ENCODE measurements at regions not wholly inside any gene's neighbourhood (a gene's known extent, or its start where the extent isn't known, plus 50 kb on each side); places are given as distances from the start of the nearest gene placed in this dataset.

- H3K4me1 ChIP-seq: peaks cover 76% of the 10 kb centered on the region
- TF ChIP-seq Cebpa-rat (IDR thresholded peaks at IDR 0.05): no peak
- no peak overlapping the region for H3K9ac ChIP-seq
- H3K9me3 ChIP-seq: no peaks in the 10 kb centered on the region
- no peaks in the 10 kb centered on the region for H4K20me1 ChIP-seq
- no peak overlapping the region for H3K27ac ChIP-seq
- no peak overlapping the region for H3K4me3 ChIP-seq
- H3K4me2 ChIP-seq: peak overlapping the region; percentile 67
- no peaks in the 10 kb centered on the region for H3K36me3 ChIP-seq
- no peaks in the 10 kb centered on the region for H3K27me3 ChIP-seq
Measured at GRCh38 chr1:234881893-234882771, 246.5 kb downstream of the TOMM20 start.

- no peak for TF ChIP-seq Cebpa-rat (IDR thresholded peaks at IDR 0.05)
- H4K20me1 ChIP-seq: no peaks in the 10 kb centered on the region
- H3K4me1 ChIP-seq: peaks cover 76% of the 10 kb centered on the region
- no peak overlapping the region for H3K4me3 ChIP-seq
- peak overlapping the region; percentile 67 for H3K4me2 ChIP-seq
- H3K27ac ChIP-seq: peak overlapping the region; percentile 71
- H3K36me3 ChIP-seq: no peaks in the 10 kb centered on the region
- H3K27me3 ChIP-seq: no peaks in the 10 kb centered on the region
- H3K9ac ChIP-seq: no peak overlapping the region
- H3K9me3 ChIP-seq: no peaks in the 10 kb centered on the region
Measured at GRCh38 chr1:234879147-234880080, 249.2 kb downstream of the TOMM20 start.

- Histone ChIP-seq H4K20me1 (no peaks in the 10 kb centered on the region), H3K9ac (no peak overlapping the region), H3K36me3 (no peaks in the 10 kb centered on the region), H3K9me3 (no peaks in the 10 kb centered on the region), H3K27ac (peak overlapping the region; percentile 18; the same call in 1 of the 2 replicates), H3K27me3 (no peaks in the 10 kb centered on the region), H3K4me1 (peaks cover 78% of the 10 kb centered on the region), H3K4me3 (no peak overlapping the region), H3K4me2 (no peak overlapping the region)
- TF ChIP-seq Cebpa-rat (IDR thresholded peaks at IDR 0.05): no peak
Measured at GRCh38 chr1:234878288-234878687, 250.3 kb downstream of the TOMM20 start.

GRCh38 chr1:234877761-234878160 is 250.9 kb downstream of the TOMM20 start:
- Histone ChIP-seq H4K20me1 (no peaks in the 10 kb centered on the region), H3K9ac (no peak overlapping the region), H3K4me3 (no peak overlapping the region), H3K27me3 (no peaks in the 10 kb centered on the region), H3K27ac (no peak overlapping the region), H3K4me1 (peaks cover 79% of the 10 kb centered on the region), H3K9me3 (no peaks in the 10 kb centered on the region), H3K36me3 (no peaks in the 10 kb centered on the region), H3K4me2 (no peak overlapping the region)
- TF ChIP-seq Cebpa-rat (IDR thresholded peaks at IDR 0.05): no peak

- Histone ChIP-seq H3K27ac (peak overlapping the region; percentile 64), H3K4me3 (no peak overlapping the region), H3K9me3 (no peaks in the 10 kb centered on the region), H3K4me2 (peak overlapping the region; percentile 76), H4K20me1 (no peaks in the 10 kb centered on the region), H3K27me3 (no peaks in the 10 kb centered on the region), H3K4me1 (peaks cover 81% of the 10 kb centered on the region), H3K9ac (peak overlapping the region; percentile 30; the same call in 1 of the 2 replicates), H3K36me3 (no peaks in the 10 kb centered on the region)
- TF ChIP-seq Cebpa-rat (IDR thresholded peaks at IDR 0.05): peak; percentile 75
Measured at GRCh38 chr1:234875953-234876855, 252.4 kb downstream of the TOMM20 start.

GRCh38 chr1:234875328-234875952 is 253.2 kb downstream of the TOMM20 start:
- Histone ChIP-seq H4K20me1 (no peaks in the 10 kb centered on the region), H3K4me1 (peaks cover 81% of the 10 kb centered on the region), H3K36me3 (no peaks in the 10 kb centered on the region), H3K4me2 (peak overlapping the region; percentile 76), H3K27ac (peak overlapping the region; percentile 64), H3K27me3 (no peaks in the 10 kb centered on the region), H3K9ac (peak overlapping the region; percentile 30; the same call in 1 of the 2 replicates), H3K4me3 (no peak overlapping the region), H3K9me3 (no peaks in the 10 kb centered on the region)
- TF ChIP-seq Cebpa-rat (IDR thresholded peaks at IDR 0.05): no peak

GRCh38 chr1:234874291-234875288 is 254.0 kb downstream of the TOMM20 start:
- H3K4me1 ChIP-seq: peaks cover 77% of the 10 kb centered on the region
- H3K4me3 ChIP-seq: no peak overlapping the region
- no peaks in the 10 kb centered on the region for H4K20me1 ChIP-seq
- H3K27me3 ChIP-seq: no peaks in the 10 kb centered on the region
- H3K36me3 ChIP-seq: no peaks in the 10 kb centered on the region
- H3K9me3 ChIP-seq: no peaks in the 10 kb centered on the region
- peak overlapping the region; percentile 76 for H3K4me2 ChIP-seq
- H3K9ac ChIP-seq: no peak overlapping the region
- TF ChIP-seq Cebpa-rat (IDR thresholded peaks at IDR 0.05): no peak
- H3K27ac ChIP-seq: no peak overlapping the region; the same call in 1 of the 2 replicates
